Dermis blood vessel endothelial cell (primary cell): ENCODE measurements at regions not wholly inside any gene's neighbourhood (a gene's known extent, or its start where the extent isn't known, plus 50 kb on each side); places are given as distances from the start of the nearest gene placed in this dataset.
"Not testable (repeated sequence)": the region's sequence is repeated elsewhere in the genome, so short reads cannot be mapped to it uniquely, and the experiment has no call there.

Experiments used
- DNase-seq: peaks from one replicate; pipeline ENCODE4 v3.0.0; 2010

- DNase-seq: peak; percentile 20
Observed at GRCh38 chr18:39225373-39225772, 1659.8 kb upstream of the CELF4 start.

- no peak for DNase-seq
Observed at GRCh38 chr18:39223283-39223682, 1657.7 kb upstream of the CELF4 start.

- peak; percentile 35 for DNase-seq
Observed at GRCh38 chr18:39215920-39216319, 1650.3 kb upstream of the CELF4 start.

- DNase-seq: no peak
Observed at GRCh38 chr18:39211461-39211860, 1645.9 kb upstream of the CELF4 start.

GRCh38 chr18:39209173-39209572 lies 1643.6 kb upstream of the CELF4 start:
- DNase-seq: no peak

- no peak for DNase-seq
Observed at GRCh38 chr18:39208729-39209128, 1643.1 kb upstream of the CELF4 start.

GRCh38 chr18:39208190-39208589 lies 1642.6 kb upstream of the CELF4 start:
- no peak for DNase-seq

GRCh38 chr18:39206398-39207103 lies 1641.0 kb upstream of the CELF4 start:
- not testable (repeated sequence) for DNase-seq

GRCh38 chr18:39205565-39206195 lies 1640.1 kb upstream of the CELF4 start:
- DNase-seq: no peak

- DNase-seq: no peak
Observed at GRCh38 chr18:39200153-39200552, 1634.6 kb upstream of the CELF4 start.

GRCh38 chr18:39199231-39199855 lies 1633.7 kb upstream of the CELF4 start:
- no peak for DNase-seq

GRCh38 chr18:39198376-39198775 lies 1632.8 kb upstream of the CELF4 start:
- no peak for DNase-seq

- no peak for DNase-seq
Observed at GRCh38 chr18:39191931-39192330, 1626.3 kb upstream of the CELF4 start.

GRCh38 chr18:39191058-39191457 lies 1625.5 kb upstream of the CELF4 start:
- DNase-seq: no peak

GRCh38 chr18:39190508-39190907 lies 1624.9 kb upstream of the CELF4 start:
- no peak for DNase-seq

GRCh38 chr18:39188278-39188677 lies 1622.7 kb upstream of the CELF4 start:
- DNase-seq: no peak

- DNase-seq: no peak
Observed at GRCh38 chr18:39186008-39186407, 1620.4 kb upstream of the CELF4 start.

GRCh38 chr18:39184176-39184575 lies 1618.6 kb upstream of the CELF4 start:
- no peak for DNase-seq

GRCh38 chr18:39178166-39178565 lies 1612.6 kb upstream of the CELF4 start:
- no peak for DNase-seq

GRCh38 chr18:39172695-39173421 lies 1607.3 kb upstream of the CELF4 start:
- no peak for DNase-seq

- DNase-seq: no peak
Observed at GRCh38 chr18:39168723-39169122, 1603.1 kb upstream of the CELF4 start.

- no peak for DNase-seq
Observed at GRCh38 chr18:39167990-39168389, 1602.4 kb upstream of the CELF4 start.

- no peak for DNase-seq
Observed at GRCh38 chr18:39166776-39167175, 1601.2 kb upstream of the CELF4 start.
